ENCODE measurements at regions not wholly inside any gene's neighbourhood (a gene's known extent, or its start where the extent isn't known, plus 50 kb on each side); places are given as distances from the start of the nearest gene placed in this dataset.

DNA sequence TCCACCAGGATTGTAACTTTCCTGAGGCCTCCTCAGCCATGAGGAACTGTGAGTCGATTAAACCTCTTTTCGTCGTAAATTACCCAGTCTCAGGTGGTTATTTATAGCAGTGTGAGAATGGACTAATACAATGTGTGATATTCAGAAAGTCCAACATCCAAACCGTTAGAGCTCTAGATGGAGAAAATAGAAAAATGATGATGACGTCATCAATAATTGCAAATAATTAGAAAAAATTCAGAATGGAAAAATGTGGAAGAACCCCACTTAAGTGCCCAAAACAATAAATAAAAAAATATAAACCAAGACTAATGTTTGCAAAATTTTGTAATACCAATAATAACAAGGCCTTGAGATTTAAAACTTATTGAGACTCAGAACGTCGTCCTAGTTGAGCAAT is 103.0 kb upstream of the PLPPR5 start:
- H3K36me3 ChIP-seq (ENCODE audit: insufficient read depth, low read length): no peaks in the 10 kb centered on the region
- no peaks in the 10 kb centered on the region for H3K4me1 ChIP-seq (ENCODE audit: insufficient read depth, low read length)
- H3K79me2 ChIP-seq (ENCODE audit: insufficient read depth, low read length): no peaks in the 10 kb centered on the region
- no peak overlapping the region for H3K4me3 ChIP-seq (ENCODE audit: insufficient read depth, low read length)
- TF ChIP-seq, protein P1, sequence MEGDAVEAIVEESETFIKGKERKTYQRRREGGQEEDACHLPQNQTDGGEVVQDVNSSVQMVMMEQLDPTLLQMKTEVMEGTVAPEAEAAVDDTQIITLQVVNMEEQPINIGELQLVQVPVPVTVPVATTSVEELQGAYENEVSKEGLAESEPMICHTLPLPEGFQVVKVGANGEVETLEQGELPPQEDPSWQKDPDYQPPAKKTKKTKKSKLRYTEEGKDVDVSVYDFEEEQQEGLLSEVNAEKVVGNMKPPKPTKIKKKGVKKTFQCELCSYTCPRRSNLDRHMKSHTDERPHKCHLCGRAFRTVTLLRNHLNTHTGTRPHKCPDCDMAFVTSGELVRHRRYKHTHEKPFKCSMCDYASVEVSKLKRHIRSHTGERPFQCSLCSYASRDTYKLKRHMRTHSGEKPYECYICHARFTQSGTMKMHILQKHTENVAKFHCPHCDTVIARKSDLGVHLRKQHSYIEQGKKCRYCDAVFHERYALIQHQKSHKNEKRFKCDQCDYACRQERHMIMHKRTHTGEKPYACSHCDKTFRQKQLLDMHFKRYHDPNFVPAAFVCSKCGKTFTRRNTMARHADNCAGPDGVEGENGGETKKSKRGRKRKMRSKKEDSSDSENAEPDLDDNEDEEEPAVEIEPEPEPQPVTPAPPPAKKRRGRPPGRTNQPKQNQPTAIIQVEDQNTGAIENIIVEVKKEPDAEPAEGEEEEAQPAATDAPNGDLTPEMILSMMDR (IDR thresholded peaks at IDR 0.05; ENCODE audit: extremely low read depth, low read depth, low read length): no peak
- H4K20me1 ChIP-seq (ENCODE audit: insufficient read depth, low read length): no peaks in the 10 kb centered on the region
- H2AFZ ChIP-seq (ENCODE audit: low read length): no peak overlapping the region
- no peak for DNase-seq (ENCODE audit: insufficient read length, low spot score, missing footprints)
- H3K27me3 ChIP-seq (ENCODE audit: insufficient read depth, low read length): no peaks in the 10 kb centered on the region
- no peaks in the 10 kb centered on the region for H3K9me3 ChIP-seq (ENCODE audit: low read depth, low read length)
- H3K27ac ChIP-seq (ENCODE audit: low read depth, low read length): no peak overlapping the region
- H3K4me2 ChIP-seq (ENCODE audit: insufficient read depth, low read length): no peak overlapping the region

DNA sequence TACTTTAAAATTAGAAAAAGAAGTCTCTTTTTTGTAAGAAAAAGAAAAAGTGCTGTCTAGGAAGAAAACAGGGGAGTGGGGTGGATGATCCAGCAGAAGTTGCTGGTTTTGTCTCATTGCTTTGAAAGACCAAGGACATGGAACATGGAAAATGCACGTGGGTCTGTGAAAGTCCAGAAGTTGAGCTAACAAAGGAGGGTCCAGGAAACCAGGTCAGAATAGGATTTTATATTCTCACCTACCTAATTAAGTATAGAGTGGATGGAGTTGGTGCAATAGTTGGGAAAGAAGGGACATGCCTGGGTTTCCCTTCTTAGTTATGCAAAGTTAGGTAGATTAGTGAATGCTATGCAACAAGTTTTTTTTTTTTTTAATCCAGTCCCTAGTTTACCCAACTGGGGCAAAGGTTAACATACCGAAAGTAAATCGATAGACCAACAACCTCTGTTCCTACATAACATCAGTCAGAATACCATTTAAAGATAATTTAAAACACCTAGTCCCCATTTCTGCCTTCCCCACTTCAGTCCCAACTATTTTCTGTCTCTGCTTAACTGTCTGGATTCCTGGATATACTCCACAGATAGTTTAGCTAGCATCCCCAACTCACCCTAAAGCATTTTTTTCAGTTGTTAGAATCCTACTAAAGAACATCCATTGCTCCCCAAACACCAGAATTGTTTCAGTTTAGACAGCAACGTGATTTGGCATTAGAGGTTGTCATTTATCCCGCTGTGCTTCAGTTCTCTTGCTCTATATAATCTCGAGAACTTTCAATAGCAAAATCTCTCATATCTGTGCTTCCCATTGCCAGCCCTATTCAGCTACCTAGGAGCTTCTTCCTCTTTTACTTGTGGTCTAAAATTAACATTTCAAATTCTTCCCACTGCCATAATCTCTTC is 105.7 kb upstream of the PLPPR5 start:
- Histone ChIP-seq H3K9me3 (ENCODE audit: low read depth, low read length) (no peaks in the 10 kb centered on the region), H3K27ac (ENCODE audit: low read depth, low read length) (no peak overlapping the region), H3K79me2 (ENCODE audit: insufficient read depth, low read length) (no peaks in the 10 kb centered on the region), H3K4me1 (ENCODE audit: insufficient read depth, low read length) (no peaks in the 10 kb centered on the region), H3K27me3 (ENCODE audit: insufficient read depth, low read length) (no peaks in the 10 kb centered on the region), H4K20me1 (ENCODE audit: insufficient read depth, low read length) (no peaks in the 10 kb centered on the region), H3K4me2 (ENCODE audit: insufficient read depth, low read length) (no peak overlapping the region), H3K36me3 (ENCODE audit: insufficient read depth, low read length) (no peaks in the 10 kb centered on the region), H2AFZ (ENCODE audit: low read length) (no peak overlapping the region), H3K4me3 (ENCODE audit: insufficient read depth, low read length) (no peak overlapping the region)
- TF ChIP-seq, protein P1 (IDR thresholded peaks at IDR 0.05; ENCODE audit: extremely low read depth, low read depth, low read length): no peak
- DNase-seq (ENCODE audit: insufficient read length, low spot score, missing footprints): no peak

DNA sequence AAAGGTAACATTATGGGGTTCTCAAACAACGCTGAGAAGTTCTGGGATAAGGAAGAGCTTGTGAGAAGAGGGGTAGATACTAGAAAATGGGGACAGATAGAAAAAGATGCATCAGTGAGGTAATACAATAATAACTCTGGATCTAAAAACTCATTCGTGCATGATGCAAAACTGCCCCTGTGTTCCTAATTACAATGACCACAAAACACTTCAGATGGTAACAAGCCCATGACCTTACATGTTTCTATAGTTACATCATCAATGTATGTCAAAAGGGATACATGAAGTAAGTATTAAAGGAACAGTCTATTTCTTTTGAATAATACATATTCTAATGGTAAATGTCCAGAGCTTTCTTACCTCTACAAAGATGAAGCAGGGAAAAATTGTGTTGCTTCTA is 110.6 kb upstream of the PLPPR5 start:
- Histone ChIP-seq H3K4me2 (ENCODE audit: insufficient read depth, low read length) (no peak overlapping the region), H3K79me2 (ENCODE audit: insufficient read depth, low read length) (no peaks in the 10 kb centered on the region), H3K9me3 (ENCODE audit: low read depth, low read length) (no peaks in the 10 kb centered on the region), H3K36me3 (ENCODE audit: insufficient read depth, low read length) (no peaks in the 10 kb centered on the region), H3K4me1 (ENCODE audit: insufficient read depth, low read length) (no peaks in the 10 kb centered on the region), H4K20me1 (ENCODE audit: insufficient read depth, low read length) (no peaks in the 10 kb centered on the region), H3K27me3 (ENCODE audit: insufficient read depth, low read length) (no peaks in the 10 kb centered on the region), H2AFZ (ENCODE audit: low read length) (no peak overlapping the region), H3K27ac (ENCODE audit: low read depth, low read length) (no peak overlapping the region), H3K4me3 (ENCODE audit: insufficient read depth, low read length) (no peak overlapping the region)
- no peak for DNase-seq (ENCODE audit: insufficient read length, low spot score, missing footprints)
- TF ChIP-seq, protein P1 (IDR thresholded peaks at IDR 0.05; ENCODE audit: extremely low read depth, low read depth, low read length): no peak

DNA sequence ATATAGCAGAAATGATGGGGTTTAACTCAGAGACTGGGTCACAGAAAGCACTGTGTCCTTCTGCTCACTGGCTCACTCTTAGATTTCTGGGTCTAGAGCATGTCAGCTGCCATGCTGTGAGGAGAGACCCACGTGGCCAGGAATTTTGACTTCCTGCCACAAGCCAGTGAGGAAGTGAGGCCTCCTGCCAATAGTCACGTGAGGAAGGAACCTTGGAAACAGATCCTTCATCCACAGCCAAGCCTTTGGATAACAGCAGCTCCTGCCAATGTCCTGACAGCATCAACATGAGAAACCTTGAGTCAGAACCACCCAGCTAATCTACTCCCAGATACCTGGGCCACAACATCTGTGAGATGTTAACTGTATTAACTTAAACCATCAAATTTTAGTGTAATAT is 114.5 kb upstream of the PLPPR5 start:
- DNase-seq (ENCODE audit: insufficient read length, low spot score, missing footprints): no peak
- Histone ChIP-seq H3K9me3 (ENCODE audit: low read depth, low read length) (no peaks in the 10 kb centered on the region), H4K20me1 (ENCODE audit: insufficient read depth, low read length) (no peaks in the 10 kb centered on the region), H2AFZ (ENCODE audit: low read length) (no peak overlapping the region), H3K79me2 (ENCODE audit: insufficient read depth, low read length) (no peaks in the 10 kb centered on the region), H3K4me3 (ENCODE audit: insufficient read depth, low read length) (no peak overlapping the region), H3K4me1 (ENCODE audit: insufficient read depth, low read length) (no peaks in the 10 kb centered on the region), H3K36me3 (ENCODE audit: insufficient read depth, low read length) (no peaks in the 10 kb centered on the region), H3K4me2 (ENCODE audit: insufficient read depth, low read length) (no peak overlapping the region), H3K27ac (ENCODE audit: low read depth, low read length) (no peak overlapping the region), H3K27me3 (ENCODE audit: insufficient read depth, low read length) (no peaks in the 10 kb centered on the region)
- TF ChIP-seq, protein P1 (IDR thresholded peaks at IDR 0.05; ENCODE audit: extremely low read depth, low read depth, low read length): no peak
